HepG2 (cell line): ENCODE measurements at regions not wholly inside any gene's neighbourhood (a gene's known extent, or its start where the extent isn't known, plus 50 kb on each side); places are given as distances from the start of the nearest gene placed in this dataset.

Experiments
- ARNT ChIP-seq: fragments of 450-650 bp; IDR thresholded peaks from 2 replicates; pipeline ENCODE4 v1.6.1; 2017
- ASH2L ChIP-seq: fragments of 300-600, 200-600 bp; sonication (generic); IDR thresholded peaks from 2 replicates; pipeline ENCODE4 v1.7.0; 2017; ENCODE audit warnings: low read depth, mild to moderate bottlenecking, moderate library complexity, mixed read lengths, low read length; ENCODE audit not compliant: insufficient read length
- FOXO4 ChIP-seq: sonication (generic); formaldehyde crosslinking; conservative IDR thresholded peaks from 2 replicates; pipeline ENCODE4 v1.8.1; 2023; ENCODE audit warnings: missing genetic modification reagents
- FOXP1 ChIP-seq, 2 experiments: fragments of 450-650 bp in 1 of 2; IDR thresholded peaks; 2 replicates each; pipeline ENCODE4 v1.6.1; 2017 to 2018; ENCODE audit warnings: antibody characterized with exemption in 1 of 2
- GABPB1 ChIP-seq: IDR thresholded peaks from 2 replicates; pipeline ENCODE4 v1.6.1; 2016; ENCODE audit warnings: mild to moderate bottlenecking, missing genetic modification reagents, moderate library complexity, missing compliant biosample characterization
- HIC2 ChIP-seq: sonication (generic); formaldehyde crosslinking; IDR thresholded peaks from 2 replicates; pipeline ENCODE4 v1.9.0; 2022; ENCODE audit warnings: low read depth, missing genetic modification reagents
- HINFP ChIP-seq: sonication (generic); formaldehyde crosslinking; IDR thresholded peaks from 2 replicates; pipeline ENCODE4 v1.4.0; 2020; ENCODE audit warnings: low read depth, mild to moderate bottlenecking, missing genetic modification reagents
- IRF9 ChIP-seq: sonication (generic); formaldehyde crosslinking; IDR thresholded peaks from 2 replicates; pipeline ENCODE4 v1.8.0; 2022; ENCODE audit warnings: missing genetic modification reagents, mild to moderate bottlenecking, borderline replicate concordance
- KDM5A ChIP-seq: fragments of 200-600 bp; sonication (generic); IDR thresholded peaks from 2 replicates; pipeline ENCODE4 v1.7.0; 2018; ENCODE audit warnings: antibody characterized with exemption, mild to moderate bottlenecking, low read length, borderline replicate concordance
- MXD1 ChIP-seq: sonication (generic); formaldehyde crosslinking; IDR thresholded peaks from 2 replicates; pipeline ENCODE4 v1.4.0; 2020; ENCODE audit warnings: mild to moderate bottlenecking, missing genetic modification reagents
- NFKBIZ ChIP-seq: IDR thresholded peaks from 2 replicates; pipeline ENCODE4 v1.6.1; 2018; ENCODE audit warnings: missing genetic modification reagents, missing compliant biosample characterization
- RAD51 ChIP-seq: fragments of 450-650 bp; IDR thresholded peaks from 2 replicates; pipeline ENCODE4 v1.6.1; 2016; ENCODE audit warnings: borderline replicate concordance
- SAP130 ChIP-seq: IDR thresholded peaks from 2 replicates; pipeline ENCODE4 v1.6.1; 2016; ENCODE audit warnings: low read depth
- SRSF1 ChIP-seq: fragments of 200-400 bp; formaldehyde crosslinking; optimal IDR thresholded peaks from 2 replicates; pipeline ENCODE3; 2017; ENCODE audit warnings: mild to moderate bottlenecking, low read depth, low read length, moderate library complexity
- SRSF9 ChIP-seq: fragments of 200-400 bp; formaldehyde crosslinking; IDR thresholded peaks from 2 replicates; pipeline ENCODE4 v1.6.1; 2018; ENCODE audit warnings: borderline replicate concordance, mild to moderate bottlenecking, low read depth, low read length; ENCODE audit not compliant: insufficient read depth, poor library complexity, severe bottlenecking
- ZGPAT ChIP-seq: IDR thresholded peaks from 2 replicates; pipeline ENCODE4 v1.6.1; 2016; ENCODE audit warnings: mild to moderate bottlenecking
- ZMAT5 ChIP-seq: sonication (generic); formaldehyde crosslinking; IDR thresholded peaks from 2 replicates; pipeline ENCODE4 v1.5.0; 2020; ENCODE audit warnings: mild to moderate bottlenecking, low read depth, missing genetic modification reagents, borderline replicate concordance
- ZNF207 ChIP-seq: fragments of 450-650 bp; IDR thresholded peaks from 2 replicates; pipeline ENCODE4 v1.6.1; 2016; ENCODE audit warnings: antibody characterized with exemption, borderline replicate concordance
- ZNF44 ChIP-seq: sonication (generic); formaldehyde crosslinking; IDR thresholded peaks from 2 replicates; pipeline ENCODE4 v1.5.1; 2020; ENCODE audit warnings: mild to moderate bottlenecking, missing genetic modification reagents
- ZNF451 ChIP-seq: sonication (generic); formaldehyde crosslinking; IDR thresholded peaks from 2 replicates; pipeline ENCODE4 v1.5.0; 2020; ENCODE audit warnings: mild to moderate bottlenecking, missing genetic modification reagents
- ZNF510 ChIP-seq: sonication (generic); formaldehyde crosslinking; IDR thresholded peaks from 2 replicates; pipeline ENCODE4 v1.4.0; 2020; ENCODE audit warnings: low read depth, mild to moderate bottlenecking, missing genetic modification reagents

GRCh38 chr14:54138354-54139038 is 181.9 kb upstream of the BMP4 start (continued):
- TF ChIP-seq RAD51 (no peak), ZNF451 (no peak), SAP130 (CRISPR knock-in tag) (peak; percentile 90), IRF9 (peak; percentile 52; the same call in 1 of the 2 replicates), ZMAT5 (no peak), FOXP1 (IDR thresholded peaks at IDR 0.05) (peak; percentile 20; the same call in 1 of the 2 replicates), FOXP1 (CRISPR knock-in tag; IDR thresholded peaks at IDR 0.05) (peak; percentile 96), ZGPAT (peak; percentile 99), GABPB1 (peak; percentile 37; the same call in 1 of the 2 replicates), HIC2 (CRISPR knock-in tag) (peak; percentile 97), NFKBIZ (CRISPR knock-in tag) (peak; percentile 85; the same call in 1 of the 2 replicates), ZNF207 (no peak), HINFP (CRISPR knock-in tag) (peak; percentile 64; the same call in 1 of the 2 replicates), ZNF44 (CRISPR knock-in tag) (0 out of 2 replicates have a peak, but pooled peaks have one; percentile 48), SRSF9 (no peak), ZNF510 (CRISPR knock-in tag) (0 out of 2 replicates have a peak, but pooled peaks have one; percentile 53), KDM5A (no peak), FOXO4 (CRISPR knock-in tag) (no peak), SRSF1 (no peak), MXD1 (no peak), ASH2L (peak; percentile 92), ARNT (no peak)
